Stimulated activated CD8-positive, alpha-beta memory T cell treated with anti-CD3 and anti-CD28 coated beads, Interleukin-12 subunit alpha, Interleukin-12 subunit beta, amount 100 ng/mL, for 1 hour (primary cell): ENCODE measurements at regions not wholly inside any gene's neighbourhood (a gene's known extent, or its start where the extent isn't known, plus 50 kb on each side); places are given as distances from the start of the nearest gene placed in this dataset.
"Not testable (repeated sequence)": the region's sequence is repeated elsewhere in the genome, so short reads cannot be mapped to it uniquely, and the experiment has no call there.

ENCODE experiments used
- DNase-seq: peaks from one replicate; pipeline ENCODE4 v3.0.0-alpha.2; 2020; ENCODE audit warnings: low read depth

- no peak for DNase-seq
These were observed 63.1 kb downstream of the MATN1 start for GRCh38 chr1:30660241-30660640.

GRCh38 chr1:30659702-30660101 lies 63.7 kb downstream of the MATN1 start:
- no peak for DNase-seq

DNA sequence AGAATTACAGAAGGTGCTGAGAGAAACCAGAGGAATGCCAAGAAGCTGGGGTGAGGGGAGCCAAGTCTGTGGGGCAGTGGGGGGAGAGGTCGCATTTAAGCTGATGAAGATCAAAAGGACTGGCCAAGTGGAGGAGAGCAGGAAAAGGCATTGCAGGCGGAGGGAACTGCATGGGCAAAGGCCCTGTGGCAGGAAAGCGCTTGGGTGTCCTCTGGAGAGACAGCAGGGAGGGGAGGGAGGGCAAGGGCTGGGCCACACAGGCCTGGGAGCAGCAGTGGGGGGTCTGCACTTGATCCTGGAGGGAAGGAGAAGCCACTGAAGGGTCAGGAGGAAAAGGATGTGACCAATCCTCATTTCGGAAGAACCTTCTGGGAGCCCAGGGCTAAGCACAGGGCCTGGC lies 65.0 kb downstream of the MATN1 start:
- DNase-seq: not testable (repeated sequence)

- DNase-seq: no peak
These were observed 65.4 kb downstream of the MATN1 start for GRCh38 chr1:30658014-30658336.

- no peak for DNase-seq
These were observed 66.0 kb downstream of the MATN1 start for GRCh38 chr1:30657131-30658013.

DNA sequence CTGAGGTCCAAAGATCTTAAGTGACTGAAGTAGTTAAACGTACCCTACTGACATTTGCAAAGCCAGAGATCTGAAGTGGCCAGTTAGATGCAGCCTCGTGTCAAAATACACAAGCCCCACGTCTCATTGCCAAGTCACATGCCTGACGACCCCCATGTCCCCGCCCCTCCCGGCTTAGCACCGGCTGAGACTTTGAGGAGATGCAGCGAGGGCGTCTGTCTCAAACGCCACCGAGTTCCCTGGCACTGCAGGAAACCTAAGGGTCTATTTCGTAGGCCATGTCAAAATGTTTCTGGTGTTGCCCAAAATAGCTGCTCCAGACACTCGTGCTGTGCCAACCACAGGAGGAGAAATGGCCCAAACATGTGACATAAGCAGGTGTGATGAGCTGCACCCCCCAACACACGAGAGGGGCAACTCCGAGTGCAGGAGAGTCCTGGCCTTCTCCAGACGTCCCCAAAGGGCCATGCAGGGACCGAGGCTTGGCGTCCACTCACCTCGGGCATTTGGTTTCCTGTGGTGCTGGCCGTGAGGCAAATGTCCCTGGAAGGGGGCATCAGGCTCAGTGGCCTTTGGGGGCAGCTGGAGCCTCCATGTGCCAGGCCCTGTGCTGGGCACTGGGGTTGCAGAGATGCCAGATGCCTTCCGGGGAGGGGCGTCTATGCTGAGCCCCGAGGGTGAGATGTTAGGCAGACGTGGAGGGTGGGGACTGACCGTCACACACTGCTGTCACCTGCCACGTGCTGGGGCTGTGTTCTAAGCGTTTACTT lies 67.0 kb downstream of the MATN1 start:
- DNase-seq: no peak

DNA sequence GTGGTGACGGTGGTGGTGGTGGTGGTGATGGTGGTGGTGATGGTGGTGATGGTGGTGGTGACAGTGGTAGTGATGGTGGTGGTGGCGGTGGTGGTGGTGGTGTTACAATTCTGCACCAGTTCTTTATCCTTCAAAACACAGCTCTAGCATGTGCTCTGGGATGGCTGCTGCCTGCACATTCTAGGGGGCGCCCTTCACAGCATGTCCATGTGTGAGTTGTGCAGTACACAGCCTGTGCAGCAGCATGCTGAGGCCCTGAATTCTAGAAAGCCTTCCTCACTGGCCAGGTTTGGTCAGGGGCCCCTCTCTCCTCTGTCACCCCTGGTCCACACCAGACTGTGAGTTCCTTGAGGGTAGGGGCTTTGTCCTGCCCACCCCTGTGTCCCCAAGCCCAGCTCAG lies 67.7 kb downstream of the MATN1 start:
- no peak for DNase-seq

GRCh38 chr1:30654188-30654587 lies 69.2 kb downstream of the MATN1 start:
- DNase-seq: no peak

- DNase-seq: no peak
These were observed 71.1 kb downstream of the MATN1 start for GRCh38 chr1:30652152-30652841.

DNA sequence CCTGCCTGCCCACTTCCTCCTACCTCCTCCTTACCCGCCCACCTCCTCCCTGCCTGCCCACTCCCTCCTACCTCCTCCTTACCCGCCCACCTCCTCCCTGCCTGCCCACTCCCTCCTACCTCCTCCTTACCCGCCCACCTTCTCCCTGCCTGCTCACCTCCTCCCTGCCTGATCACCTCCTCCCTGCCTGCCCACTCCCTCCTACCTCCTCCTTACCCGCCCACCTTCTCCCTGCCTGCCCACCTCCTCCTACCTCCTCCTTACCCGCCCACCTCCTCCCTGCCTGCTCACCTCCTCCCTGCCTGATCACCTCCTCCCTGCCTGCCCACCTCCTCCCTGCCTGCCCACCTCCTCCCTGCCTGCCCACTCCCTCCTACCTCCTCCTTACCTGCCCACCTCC lies 72.0 kb downstream of the MATN1 start:
- DNase-seq: not testable (repeated sequence)

- no peak for DNase-seq
These were observed 72.4 kb downstream of the MATN1 start for GRCh38 chr1:30650968-30651320.

DNA sequence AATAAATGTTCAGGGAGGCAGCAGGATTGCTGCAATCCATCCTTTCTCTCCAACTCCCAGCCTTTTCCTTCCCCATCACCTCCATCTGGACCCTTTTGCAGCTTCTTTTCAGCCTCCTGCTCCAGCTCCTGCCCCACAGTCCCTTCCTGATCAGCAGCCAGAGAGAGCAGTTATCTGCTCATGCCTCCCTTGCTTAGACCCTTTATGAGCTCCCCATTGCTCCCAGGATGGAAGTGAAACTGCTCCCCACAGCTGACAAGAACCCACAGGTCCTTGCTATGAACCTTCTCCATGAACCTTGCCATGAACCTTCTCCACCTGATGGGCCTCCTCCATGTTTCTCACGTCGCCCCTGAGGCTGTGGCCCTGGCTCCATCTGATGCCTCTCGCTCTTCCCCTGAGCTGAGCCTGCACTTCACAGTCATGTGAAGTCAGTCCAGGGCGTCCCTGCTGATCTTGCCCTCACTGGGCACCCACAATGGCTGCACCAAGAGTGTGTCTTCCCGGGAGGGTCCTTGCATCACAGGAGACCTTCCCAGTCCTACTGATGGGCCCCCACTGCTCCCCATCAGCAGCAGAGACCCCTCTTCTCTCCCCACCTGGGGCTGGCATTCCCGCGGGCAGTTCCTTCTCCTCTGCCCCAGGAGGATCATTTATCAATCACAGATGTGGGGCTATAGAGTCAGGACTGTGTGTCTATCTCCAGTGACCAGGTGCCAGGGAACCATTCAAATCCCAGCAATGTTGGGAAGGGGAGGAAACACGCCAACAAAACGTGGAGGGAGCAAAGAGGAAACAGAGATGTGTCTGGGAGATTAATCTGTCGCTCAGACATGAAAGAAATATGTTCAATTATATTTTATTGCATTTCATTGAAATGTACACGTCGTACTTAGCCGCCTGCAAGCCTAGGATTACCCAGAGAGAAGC lies 73.1 kb downstream of the MATN1 start:
- DNase-seq: no peak

DNA sequence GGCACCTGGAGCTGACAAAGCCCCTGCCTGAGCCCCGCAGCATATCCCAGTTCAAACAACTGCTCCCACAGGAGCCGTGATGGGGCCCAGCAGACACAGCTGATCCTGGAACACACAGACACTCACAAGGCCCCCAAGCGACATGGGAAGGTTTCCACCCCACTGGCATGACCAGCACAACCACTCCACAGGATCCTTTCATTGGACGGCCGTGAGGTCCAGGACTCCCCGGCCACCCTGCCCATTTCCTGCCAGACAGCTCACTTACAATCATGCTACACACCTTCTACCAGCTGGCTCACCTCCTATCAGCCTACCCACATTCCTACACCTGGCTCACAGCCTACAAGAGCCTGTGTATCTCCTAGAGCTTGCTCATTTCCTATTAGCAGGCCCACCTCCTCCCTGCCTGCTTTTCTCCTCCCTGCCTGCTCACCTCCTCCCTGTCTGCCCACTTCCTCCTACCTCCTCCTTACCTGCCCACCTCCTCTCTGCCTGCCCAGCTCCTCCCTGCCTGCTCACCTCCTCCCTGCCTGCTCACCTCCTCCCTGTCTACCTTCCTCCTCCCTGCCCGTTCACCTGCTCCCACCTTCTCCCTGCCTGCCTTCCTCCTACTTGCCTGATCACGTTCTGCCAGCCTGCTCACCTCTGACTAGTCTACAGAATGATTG lies 73.9 kb downstream of the MATN1 start:
- DNase-seq: no peak

DNA sequence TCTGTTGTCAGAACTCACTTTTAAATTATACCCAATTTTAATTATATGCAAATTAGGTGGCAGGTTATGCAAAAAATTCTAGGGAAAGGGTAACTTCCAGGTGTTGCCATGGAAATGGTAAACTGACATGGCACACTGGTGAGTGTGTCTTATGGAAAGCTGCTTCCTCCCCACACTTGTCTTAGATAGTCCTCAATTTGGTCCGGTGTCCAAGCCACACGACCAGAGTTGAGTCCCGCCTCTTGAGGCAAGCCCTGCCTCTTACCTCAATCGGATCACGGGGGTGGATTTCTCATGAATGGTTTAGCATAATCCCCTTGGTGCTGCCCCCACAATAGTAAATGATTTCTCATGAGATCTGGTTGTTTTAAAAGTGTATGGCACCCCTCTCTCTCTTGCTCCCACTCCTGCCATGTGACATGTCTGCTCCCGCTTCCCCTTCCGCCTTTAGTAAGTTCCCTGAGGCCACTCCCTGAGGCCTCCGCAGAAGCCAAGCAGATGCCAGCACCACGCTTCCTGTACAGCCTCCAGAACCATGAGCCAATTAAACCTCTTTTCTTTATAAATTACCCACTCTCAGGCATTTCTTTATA lies 74.9 kb downstream of the MATN1 start:
- no peak for DNase-seq

- no peak for DNase-seq
These were observed 77.6 kb downstream of the MATN1 start for GRCh38 chr1:30645807-30646206.

DNA sequence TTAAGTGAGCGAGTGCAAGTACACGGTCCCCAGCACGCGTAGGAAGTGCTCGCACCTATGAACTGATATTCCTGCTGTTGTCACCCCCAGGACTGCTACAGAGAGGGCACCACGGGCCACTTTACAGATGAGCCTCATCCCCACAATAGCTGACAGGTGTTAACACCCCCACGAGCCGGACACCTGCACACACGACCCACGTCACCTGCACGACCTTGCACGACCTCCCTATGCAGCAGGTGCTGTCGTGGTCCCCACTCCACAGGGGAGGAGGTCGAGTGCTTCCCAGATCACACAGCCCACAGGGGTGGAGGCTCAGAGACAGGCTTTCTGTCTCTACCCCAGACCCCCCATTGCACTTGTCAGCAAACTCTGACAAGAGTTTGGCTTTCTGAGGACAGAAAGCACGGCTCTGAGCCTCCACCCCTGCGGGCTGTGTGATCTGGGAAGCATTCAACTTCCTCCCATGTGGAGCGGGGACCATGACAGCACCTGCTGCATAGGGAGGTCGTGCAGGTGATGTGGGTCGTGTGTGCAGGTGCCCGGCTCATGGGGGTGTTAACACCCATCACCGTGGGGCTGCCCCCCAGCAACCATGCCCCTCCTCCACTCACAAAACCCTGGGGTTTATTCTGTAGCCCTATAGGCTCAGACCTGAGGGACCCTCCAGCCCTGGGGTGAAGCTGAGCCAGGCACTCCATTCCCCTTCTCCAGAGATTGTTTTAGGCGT lies 80.8 kb downstream of the MATN1 start:
- DNase-seq: no peak

DNA sequence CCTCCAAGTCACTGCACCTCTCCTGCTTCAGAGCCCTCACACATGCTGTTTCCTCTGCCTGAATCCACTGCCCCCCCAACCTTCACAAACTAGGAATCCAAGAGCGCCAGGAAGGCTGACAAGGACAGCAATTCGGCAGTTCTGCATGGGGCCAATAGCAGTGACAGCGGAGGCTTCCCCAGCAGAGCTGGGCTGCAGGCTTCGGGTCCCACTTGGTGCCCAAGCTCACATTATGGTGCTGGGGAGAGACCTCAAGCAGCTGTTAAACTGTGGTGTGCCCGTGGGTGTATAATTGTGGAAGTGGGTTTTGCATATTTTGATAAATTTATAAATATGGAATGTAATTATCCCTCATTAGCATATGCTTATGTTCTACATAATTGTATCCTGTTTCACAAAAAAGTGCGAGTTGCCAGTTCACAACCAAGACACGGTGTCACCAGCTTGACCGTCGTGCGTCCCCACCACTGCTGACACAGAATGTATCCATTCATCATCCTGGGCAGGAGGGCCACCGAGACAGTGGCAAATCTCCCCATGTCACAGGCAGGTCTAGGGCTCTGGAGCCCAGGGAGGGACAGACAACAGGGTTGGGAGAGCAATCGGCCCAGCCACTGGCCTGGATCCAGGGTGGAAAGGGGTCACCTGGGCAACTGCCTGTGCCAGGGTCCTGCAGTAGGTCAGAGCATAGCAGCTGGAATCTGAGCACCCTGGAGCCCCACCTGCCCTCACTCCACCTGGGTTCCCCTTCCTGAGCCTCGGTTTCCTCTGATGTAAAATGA lies 81.6 kb downstream of the MATN1 start:
- no peak for DNase-seq

DNA sequence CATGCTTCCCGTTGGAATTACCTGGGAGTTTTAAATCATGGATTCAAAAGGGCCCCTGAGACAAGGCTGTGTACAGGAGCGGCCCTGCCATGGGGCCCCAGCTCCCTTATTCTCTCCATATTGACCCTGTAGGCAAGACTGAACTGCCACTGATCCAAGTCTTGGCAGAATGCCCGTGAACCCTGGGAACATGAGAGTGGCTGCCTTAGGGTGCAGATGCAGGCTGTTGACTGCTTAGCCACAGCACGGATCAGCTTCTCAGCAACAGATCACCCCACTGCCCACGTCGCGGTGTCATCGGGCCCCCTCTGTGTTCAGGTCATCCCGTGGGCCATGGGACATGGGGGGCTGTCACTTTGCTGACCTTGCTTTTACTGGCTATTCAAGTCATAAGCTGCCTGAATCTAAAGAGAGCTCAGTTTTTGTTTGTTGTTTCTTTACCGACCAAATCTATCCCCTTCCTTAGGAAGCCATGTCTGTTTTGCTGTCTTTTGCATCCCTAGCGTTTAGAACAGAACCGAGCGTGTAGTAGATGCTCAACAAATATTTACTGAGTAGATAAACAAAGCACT lies 83.4 kb downstream of the MATN1 start:
- no peak for DNase-seq

DNA sequence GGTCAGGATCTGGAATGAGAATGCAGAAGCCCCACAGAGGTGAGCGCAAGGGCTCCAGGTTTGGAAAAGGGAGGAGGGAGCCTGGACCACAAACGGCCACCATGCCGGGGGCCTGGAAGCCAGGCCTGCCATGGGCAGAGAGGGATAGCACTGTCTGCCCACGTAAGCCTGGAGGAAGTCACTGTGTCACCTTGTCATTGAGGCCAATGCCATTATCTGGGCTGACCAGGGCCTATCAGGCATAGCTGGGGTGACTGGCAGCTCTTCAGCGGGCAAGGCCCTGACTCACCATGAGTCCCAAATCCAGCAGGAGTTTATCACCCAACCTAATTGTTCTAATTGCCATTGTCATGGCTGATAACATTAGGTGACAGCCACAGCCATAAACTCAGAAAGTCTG lies 84.6 kb downstream of the MATN1 start:
- no peak for DNase-seq
